Neural progenitor cell (in vitro differentiated cells): ENCODE measurements at regions not wholly inside any gene's neighbourhood (a gene's known extent, or its start where the extent isn't known, plus 50 kb on each side); places are given as distances from the start of the nearest gene placed in this dataset.

Source experiments
- EZH2phosphoT487 ChIP-seq: fragments of 200-600 bp; sonication (generic); IDR thresholded peaks from 2 replicates; pipeline ENCODE4 v1.6.1; 2017; ENCODE audit warnings: antibody characterized with exemption
- TF ChIP-seq, protein P1 (sequence below): fragments of 200-600 bp; sonication (generic); IDR thresholded peaks from 2 replicates; pipeline ENCODE4 v1.5.1; 2017; ENCODE audit warnings: antibody characterized with exemption, mild to moderate bottlenecking

DNA sequence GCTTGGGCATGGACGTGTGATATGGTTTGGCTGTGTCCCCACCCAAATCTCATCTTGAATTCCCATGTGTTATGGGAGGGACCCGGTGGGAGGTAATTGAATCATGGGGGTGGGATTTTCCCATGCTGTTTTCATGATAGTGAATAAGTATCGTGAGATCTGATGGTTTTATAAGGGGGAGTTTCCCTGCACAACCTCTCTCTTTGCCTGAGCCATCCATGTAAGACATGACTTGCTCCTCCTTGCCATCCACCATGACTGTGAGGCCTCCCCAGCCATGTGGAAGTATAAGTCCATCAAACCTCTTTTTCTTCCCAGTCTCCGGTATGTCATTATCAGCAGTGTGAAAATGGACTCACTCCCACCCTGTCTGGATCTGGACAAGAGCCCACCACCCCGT is 393.4 kb downstream of the SEC14L1 start:
- TF ChIP-seq EZH2phosphoT487: no peak
- TF ChIP-seq, protein P1, sequence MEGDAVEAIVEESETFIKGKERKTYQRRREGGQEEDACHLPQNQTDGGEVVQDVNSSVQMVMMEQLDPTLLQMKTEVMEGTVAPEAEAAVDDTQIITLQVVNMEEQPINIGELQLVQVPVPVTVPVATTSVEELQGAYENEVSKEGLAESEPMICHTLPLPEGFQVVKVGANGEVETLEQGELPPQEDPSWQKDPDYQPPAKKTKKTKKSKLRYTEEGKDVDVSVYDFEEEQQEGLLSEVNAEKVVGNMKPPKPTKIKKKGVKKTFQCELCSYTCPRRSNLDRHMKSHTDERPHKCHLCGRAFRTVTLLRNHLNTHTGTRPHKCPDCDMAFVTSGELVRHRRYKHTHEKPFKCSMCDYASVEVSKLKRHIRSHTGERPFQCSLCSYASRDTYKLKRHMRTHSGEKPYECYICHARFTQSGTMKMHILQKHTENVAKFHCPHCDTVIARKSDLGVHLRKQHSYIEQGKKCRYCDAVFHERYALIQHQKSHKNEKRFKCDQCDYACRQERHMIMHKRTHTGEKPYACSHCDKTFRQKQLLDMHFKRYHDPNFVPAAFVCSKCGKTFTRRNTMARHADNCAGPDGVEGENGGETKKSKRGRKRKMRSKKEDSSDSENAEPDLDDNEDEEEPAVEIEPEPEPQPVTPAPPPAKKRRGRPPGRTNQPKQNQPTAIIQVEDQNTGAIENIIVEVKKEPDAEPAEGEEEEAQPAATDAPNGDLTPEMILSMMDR: no peak
